NCI-H345 treated with DMSO at 0.1 percent for 48 hours (cell line): ENCODE measurements at regions not wholly inside any gene's neighbourhood (a gene's known extent, or its start where the extent isn't known, plus 50 kb on each side); places are given as distances from the start of the nearest gene placed in this dataset.
"Not testable (repeated sequence)": the region's sequence is repeated elsewhere in the genome, so short reads cannot be mapped to it uniquely, and the experiment has no call there.

Source experiments
- DNase-seq: peaks from one replicate; lab custom pipeline; 2025; ENCODE audit not compliant: unreplicated experiment; lab: John Stamatoyannopoulos, UW

DNA sequence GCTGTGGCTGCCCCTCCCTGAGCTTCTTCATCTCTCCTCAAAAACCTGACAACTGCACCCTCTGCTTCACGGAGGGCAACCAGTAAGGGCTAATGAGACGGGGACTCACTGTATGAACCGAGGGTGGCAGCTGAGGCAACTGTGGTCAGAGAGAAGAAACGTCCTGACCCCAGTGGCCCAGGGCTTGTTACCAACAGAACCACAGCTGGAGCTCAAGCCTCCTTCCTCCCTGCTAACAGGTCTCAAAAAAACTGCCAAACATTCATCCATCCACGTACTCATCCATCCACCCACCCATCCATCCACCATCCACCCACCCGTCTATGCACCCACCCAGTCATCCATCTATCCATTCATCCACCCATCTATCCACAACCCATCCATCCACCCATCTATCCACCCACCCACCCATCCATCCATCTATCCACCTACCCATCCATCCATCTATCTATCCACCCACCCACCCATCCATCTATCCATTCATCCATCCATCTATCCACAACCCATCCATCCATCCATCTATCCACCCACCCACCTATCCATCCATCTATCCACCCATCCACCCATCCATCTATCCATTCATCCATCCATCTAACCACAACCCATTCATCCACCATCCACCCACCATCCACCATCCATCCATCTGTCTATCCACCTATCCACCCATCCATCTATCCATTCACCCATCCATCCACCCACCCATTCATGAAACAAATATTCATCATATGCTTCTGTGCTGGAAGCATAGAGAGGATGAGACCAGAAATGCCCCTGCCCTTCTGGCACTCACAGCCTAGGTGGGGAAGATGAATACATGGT, 111.7 kb downstream of the PDGFA start:
- DNase-seq, result no peak

- DNase-seq, result no peak
Observed at GRCh38 chr7:408751-409311, 110.8 kb downstream of the PDGFA start.

GRCh38 chr7:409339-410281, 110.0 kb downstream of the PDGFA start:
- DNase-seq, result no peak

DNA sequence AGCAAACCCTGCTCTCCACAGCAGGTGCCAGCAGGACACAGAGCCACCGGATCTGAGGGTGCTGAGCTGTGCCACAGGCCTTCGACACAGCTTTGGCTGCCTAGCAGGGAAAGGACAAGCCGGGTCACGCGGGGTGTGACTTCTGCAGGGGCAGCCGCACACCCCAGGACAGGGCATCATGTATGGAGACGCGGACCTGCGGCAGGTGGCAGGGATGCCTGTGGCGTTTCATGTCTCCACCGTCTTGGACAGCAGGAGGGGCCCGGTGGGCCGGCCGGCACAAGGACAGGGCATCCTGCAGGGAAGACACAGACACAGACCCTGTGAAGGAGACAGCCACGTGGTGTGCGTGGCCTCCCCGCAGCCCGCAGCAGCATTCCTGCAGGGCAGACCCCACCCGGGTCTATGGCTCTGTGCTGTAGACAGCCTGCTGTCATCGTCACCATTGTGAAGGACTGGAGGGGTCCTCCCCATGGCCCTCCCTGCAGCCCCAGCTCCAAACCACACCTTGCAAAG, 109.2 kb downstream of the PDGFA start:
- DNase-seq, result no peak

DNA sequence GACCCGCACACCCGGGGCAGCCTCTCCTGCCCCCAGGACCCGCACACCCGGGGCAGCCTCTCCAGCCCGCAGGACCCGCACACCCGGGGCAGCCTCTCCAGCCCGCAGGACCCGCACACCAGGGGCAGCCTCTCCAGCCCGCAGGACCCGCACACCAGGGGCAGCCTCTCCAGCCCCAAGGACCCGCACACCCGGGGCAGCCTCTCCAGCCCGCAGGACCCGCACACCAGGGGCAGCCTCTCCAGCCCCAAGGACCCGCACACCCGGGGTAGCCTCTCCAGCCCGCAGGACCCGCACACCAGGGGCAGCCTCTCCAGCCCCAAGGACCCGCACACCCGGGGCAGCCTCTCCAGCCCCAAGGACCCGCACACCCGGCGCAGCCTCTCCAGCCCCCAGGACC, 108.5 kb downstream of the PDGFA start:
- DNase-seq, result not testable (repeated sequence)

DNA sequence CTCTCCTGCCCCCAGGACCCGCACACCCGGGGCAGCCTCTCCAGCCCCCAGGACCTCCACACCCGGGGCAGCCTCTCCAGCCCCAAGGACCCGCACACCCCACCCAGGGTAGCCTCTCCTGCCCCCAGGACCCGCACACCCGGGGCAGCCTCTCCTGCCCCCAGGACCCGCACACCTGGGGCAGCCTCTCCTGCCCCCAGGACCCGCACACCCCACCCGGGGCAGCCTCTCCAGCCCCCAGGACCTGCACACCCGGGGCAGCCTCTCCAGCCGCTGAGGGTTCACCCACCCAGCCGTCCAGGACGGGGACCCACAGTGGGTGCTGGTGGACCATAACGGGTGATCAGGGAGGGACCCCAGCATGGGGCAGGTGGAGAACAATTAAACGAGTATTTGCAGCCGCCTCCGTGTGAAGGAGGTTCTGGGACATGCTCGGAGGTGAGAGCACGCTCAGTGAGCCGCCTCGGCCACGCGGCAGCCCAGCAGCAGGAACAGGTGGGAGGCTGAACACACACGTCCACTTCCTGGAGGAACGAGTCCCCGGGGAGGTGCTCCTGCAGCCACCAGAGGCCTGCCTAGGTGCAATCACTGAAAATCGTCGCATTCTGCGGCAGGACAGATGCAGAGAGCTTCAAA, 107.9 kb downstream of the PDGFA start:
- no peak for DNase-seq

- no peak for DNase-seq
Observed at GRCh38 chr7:412313-412710, 107.3 kb downstream of the PDGFA start.

GRCh38 chr7:414681-415560, 104.7 kb downstream of the PDGFA start:
- no peak for DNase-seq

DNA sequence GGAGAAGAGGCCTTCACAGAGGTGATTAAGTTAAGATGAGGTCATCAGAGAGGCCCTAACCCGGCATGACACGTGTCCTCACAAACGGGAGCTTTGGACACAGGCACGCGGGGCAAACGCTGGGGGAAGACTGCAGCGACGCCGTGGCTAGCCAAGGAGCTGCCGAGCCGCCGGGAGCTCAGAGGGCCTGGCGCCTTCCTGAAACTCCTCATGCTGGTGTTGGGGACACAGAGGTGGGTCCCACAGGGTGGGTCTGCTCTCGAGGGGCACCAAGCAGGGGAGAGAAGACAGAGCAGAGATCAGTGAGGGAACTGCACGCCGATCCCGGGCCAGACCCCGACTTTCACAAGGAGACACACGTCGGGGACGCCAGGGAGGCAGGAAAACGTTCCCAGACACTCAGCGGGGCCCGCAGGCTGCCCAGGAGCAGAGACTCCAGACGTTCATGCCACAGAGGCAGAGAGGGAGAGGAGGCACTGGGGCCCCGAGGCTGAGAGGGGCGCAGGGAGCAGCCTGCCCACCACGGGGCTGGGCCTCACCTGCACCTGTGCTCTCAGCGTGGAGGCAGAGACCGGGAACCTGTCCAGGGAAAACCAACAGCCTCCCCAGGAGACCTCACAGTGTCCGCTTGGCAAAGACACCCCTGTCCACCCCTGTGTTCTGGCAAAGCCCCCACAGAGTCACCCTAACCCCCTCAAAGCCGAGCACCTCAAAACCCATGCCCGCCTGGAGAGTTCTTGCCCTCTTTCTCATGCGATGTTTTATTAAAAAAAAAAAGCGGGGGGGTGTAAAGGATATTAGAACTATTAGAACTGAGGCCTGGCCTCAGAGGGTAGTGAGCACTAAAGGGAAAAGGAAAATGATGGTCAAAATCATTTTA, 103.8 kb downstream of the PDGFA start:
- no peak for DNase-seq

DNA sequence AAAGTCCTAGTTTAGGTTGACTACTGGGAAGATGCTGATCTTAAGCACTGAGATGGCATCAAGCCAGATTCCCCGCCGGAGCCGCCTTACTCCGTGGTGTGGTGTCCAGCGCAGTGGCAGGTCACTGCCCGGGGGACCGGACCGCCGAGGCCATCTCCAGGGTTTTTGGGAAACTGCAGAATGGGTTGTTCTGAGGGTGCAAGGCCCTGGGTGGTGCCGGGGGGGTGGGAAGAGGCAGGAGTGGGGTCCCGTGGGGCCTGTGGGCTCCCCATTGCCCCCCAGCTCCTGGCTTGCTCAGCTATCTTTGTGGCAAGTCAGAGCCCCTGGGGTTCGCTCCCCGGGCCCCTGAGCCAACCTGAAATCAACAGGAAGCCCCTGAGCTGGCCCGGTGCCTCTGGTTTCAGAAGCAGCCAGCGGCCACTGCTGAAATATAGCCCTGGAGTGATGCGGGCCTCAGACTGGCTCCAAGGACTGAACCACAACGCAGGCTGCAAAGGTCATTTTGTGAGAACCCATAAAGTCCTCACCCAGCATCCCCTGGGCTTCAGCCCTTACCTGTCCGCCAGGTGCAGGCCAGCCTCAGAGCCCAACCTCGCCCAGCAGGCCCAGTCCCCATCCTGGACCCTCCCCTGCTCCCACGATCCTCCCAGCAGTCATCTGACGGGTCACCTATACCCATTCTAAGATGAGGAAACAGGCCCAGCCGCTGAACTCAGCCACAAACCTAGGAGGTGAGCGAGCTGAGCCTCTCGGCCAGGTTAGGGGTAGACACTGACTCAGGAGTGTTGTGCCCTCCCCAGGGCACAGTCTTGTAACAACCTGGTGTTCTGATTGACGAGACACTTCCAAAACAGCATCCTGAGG, 102.7 kb downstream of the PDGFA start:
- no peak for DNase-seq

GRCh38 chr7:417625-417889, 102.1 kb downstream of the PDGFA start:
- no peak for DNase-seq

- no peak for DNase-seq
Observed at GRCh38 chr7:417973-418601, 101.6 kb downstream of the PDGFA start.

- DNase-seq, result no peak
Observed at GRCh38 chr7:418636-419280, 100.9 kb downstream of the PDGFA start.

DNA sequence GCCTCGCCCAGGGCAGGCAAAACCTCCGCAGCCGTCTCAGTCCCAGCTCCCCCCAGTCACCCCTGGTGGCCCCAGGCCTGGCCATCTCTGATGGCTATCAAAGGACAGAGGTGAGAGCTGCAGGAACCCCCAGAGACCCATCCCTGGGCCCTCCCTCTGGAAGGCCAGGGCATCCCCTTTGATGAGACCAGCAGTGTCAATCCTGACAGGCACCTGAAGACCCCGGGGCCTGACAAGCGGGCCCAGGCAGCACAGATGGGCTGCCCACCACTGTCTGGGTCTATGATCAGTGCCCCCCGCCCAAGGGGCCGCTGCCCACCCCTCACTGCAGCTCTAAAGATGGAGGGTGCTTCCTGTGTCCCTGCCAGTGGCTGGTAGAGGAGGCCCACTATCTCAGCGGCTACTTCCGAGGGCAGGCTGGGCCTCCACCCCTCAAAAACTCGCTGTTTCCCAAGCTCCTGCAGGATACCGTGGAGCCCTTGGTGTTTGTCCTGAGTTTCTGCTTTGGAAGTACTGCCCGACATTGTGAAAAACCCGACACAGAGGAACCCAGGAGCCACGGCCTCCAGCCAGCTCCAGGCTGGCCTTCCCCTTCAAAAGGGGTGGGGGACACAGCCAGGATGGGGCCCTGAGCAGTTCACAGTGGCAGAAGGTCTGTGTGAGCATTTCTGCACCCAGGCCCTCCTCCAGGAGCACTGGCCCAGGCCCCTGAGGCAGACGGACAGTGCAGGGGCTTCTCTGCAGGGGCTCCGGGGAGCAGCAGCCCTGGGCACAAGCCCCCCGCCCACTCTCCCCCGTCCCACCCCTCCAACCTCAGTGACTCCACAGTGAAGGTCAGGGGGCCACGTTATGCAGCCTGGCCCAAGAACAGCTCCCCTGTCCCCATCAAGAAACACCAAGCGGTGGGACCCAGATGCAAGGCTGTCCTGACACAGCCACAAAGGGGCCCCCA, 99.2 kb downstream of the PDGFA start:
- DNase-seq, result no peak

GRCh38 chr7:421136-421991, 98.3 kb downstream of the PDGFA start:
- DNase-seq, result peak; percentile 23
